ENCODE measurements at regions not wholly inside any gene's neighbourhood (a gene's known extent, or its start where the extent isn't known, plus 50 kb on each side); places are given as distances from the start of the nearest gene placed in this dataset.

DNA sequence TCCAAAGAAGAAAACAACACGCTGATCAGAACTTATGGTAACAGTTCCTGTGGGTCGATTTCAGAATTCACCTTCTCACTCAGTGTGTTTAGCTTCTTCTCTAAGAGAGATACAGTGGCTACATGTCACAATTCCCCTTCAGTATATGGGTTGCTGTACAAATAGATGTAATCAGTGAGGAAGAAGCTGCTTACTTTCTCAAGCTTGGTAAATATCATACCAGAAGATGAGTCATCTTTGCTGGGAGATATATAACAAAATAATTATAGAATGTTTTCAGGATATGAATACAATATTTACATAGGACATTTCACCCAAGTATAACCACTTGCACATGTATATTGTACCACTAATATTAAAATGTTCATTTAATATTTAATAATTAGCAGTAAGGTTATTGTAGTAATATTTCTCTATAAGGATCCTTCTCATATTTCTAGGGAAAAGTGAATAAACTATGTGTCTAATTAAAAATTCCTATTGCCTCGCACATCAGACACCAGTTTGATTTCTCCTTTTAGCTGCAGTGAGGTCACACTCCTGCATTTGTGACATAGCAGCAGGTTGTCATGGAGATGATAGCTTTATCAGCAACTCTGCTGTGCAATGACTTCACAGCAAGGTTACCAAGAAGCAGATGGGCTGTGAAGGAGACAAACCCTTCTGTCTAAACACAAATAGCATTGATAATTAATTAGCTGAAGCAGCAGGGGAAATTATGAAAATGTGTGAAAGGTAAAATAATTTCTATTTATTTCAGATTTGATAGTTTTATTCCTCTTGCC is 211.4 kb downstream of the TUSC7 start:
- no peak overlapping the region for H3K4me2 ChIP-seq
- H3K4me1 ChIP-seq (ENCODE audit: low read depth, poor library complexity, severe bottlenecking) = no peaks in the 10 kb centered on the region
- H3K4me3 ChIP-seq (IDR thresholded peaks at IDR 0.05; ENCODE audit: insufficient read depth, low read depth, low read length) = no peak overlapping the region
- H2AFZ ChIP-seq (ENCODE audit: low read depth) = no peak overlapping the region
- H4K20me1 ChIP-seq (ENCODE audit: insufficient read depth) = no peaks in the 10 kb centered on the region
- H3K79me2 ChIP-seq (ENCODE audit: insufficient read depth, low read depth) = no peaks in the 10 kb centered on the region
- no peaks in the 10 kb centered on the region for H3K36me3 ChIP-seq (ENCODE audit: insufficient read depth)
- no peak overlapping the region for H3K27ac ChIP-seq
- no peaks in the 10 kb centered on the region for H3K27me3 ChIP-seq (ENCODE audit: insufficient read depth, low read depth)
- H3K9ac ChIP-seq = no peak overlapping the region
- TF ChIP-seq CTCF (conservative IDR thresholded peaks at IDR 0.05; ENCODE audit: low read depth, low read length) = no peak

GRCh38 chr3:116927918-116928317 is 218.3 kb downstream of the TUSC7 start:
- H3K27ac ChIP-seq = no peak overlapping the region
- H2AFZ ChIP-seq (ENCODE audit: low read depth) = no peak overlapping the region
- H3K4me3 ChIP-seq (IDR thresholded peaks at IDR 0.05; ENCODE audit: insufficient read depth, low read depth, low read length) = no peak overlapping the region
- no peaks in the 10 kb centered on the region for H3K36me3 ChIP-seq (ENCODE audit: insufficient read depth)
- H3K79me2 ChIP-seq (ENCODE audit: insufficient read depth, low read depth) = no peaks in the 10 kb centered on the region
- H3K27me3 ChIP-seq (ENCODE audit: insufficient read depth, low read depth) = no peaks in the 10 kb centered on the region
- H4K20me1 ChIP-seq (ENCODE audit: insufficient read depth) = no peaks in the 10 kb centered on the region
- H3K4me2 ChIP-seq = no peak overlapping the region
- H3K4me1 ChIP-seq (ENCODE audit: low read depth, poor library complexity, severe bottlenecking) = no peaks in the 10 kb centered on the region
- no peak for TF ChIP-seq CTCF (conservative IDR thresholded peaks at IDR 0.05; ENCODE audit: low read depth, low read length)
- no peak overlapping the region for H3K9ac ChIP-seq

DNA sequence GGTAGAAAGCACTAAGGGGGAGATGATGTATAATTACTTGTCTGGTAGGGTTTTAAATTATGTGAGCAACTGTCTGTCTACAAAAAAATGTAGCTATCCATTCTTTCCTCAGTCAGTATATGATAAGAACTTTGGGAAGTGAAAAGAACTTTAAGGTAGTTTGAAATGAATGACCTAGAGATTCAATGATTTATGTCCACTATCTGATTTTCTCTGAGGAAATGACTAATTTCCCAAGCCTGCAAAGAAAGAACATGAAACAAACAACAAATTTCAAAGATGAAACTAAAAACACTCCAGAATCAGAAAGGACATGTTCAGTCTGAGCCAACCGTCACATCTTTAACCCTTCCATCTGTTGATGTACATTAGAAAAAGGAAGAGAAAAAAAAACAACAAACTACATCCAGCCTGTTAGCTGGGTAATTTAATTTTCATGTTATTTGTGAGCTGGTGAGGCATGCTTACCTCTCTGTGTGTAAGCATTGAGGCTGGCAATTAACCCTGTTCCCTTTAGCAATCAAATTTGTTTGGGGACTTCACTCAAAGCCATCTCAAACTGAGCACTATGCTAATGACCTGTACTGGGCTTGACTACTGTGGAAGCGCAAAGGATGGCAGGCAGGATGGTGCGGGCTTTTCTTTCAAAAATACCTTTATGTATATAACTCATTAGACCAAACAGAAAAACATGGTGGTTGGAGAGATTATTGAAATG is 220.1 kb downstream of the TUSC7 start:
- H3K27me3 ChIP-seq (ENCODE audit: insufficient read depth, low read depth) = no peaks in the 10 kb centered on the region
- H3K79me2 ChIP-seq (ENCODE audit: insufficient read depth, low read depth) = no peaks in the 10 kb centered on the region
- H3K36me3 ChIP-seq (ENCODE audit: insufficient read depth) = no peaks in the 10 kb centered on the region
- H3K4me2 ChIP-seq = no peak overlapping the region
- no peak overlapping the region for H3K4me3 ChIP-seq (IDR thresholded peaks at IDR 0.05; ENCODE audit: insufficient read depth, low read depth, low read length)
- TF ChIP-seq CTCF (conservative IDR thresholded peaks at IDR 0.05; ENCODE audit: low read depth, low read length) = no peak
- no peak overlapping the region for H3K9ac ChIP-seq
- H2AFZ ChIP-seq (ENCODE audit: low read depth) = no peak overlapping the region
- H3K4me1 ChIP-seq (ENCODE audit: low read depth, poor library complexity, severe bottlenecking) = no peaks in the 10 kb centered on the region
- H4K20me1 ChIP-seq (ENCODE audit: insufficient read depth) = no peaks in the 10 kb centered on the region
- no peak overlapping the region for H3K27ac ChIP-seq

- no peak overlapping the region for H3K4me3 ChIP-seq (IDR thresholded peaks at IDR 0.05; ENCODE audit: insufficient read depth, low read depth, low read length)
Measured at GRCh38 chr3:116930786-116931185, 221.2 kb downstream of the TUSC7 start.

More at GRCh38 chr3:116930786-116931185, 221.2 kb downstream of the TUSC7 start:
- no peaks in the 10 kb centered on the region for H3K36me3 ChIP-seq (ENCODE audit: insufficient read depth)
- no peaks in the 10 kb centered on the region for H3K4me1 ChIP-seq (ENCODE audit: low read depth, poor library complexity, severe bottlenecking)
- H3K79me2 ChIP-seq (ENCODE audit: insufficient read depth, low read depth) = no peaks in the 10 kb centered on the region
- H3K27ac ChIP-seq = no peak overlapping the region
- H4K20me1 ChIP-seq (ENCODE audit: insufficient read depth) = no peaks in the 10 kb centered on the region
- no peak for TF ChIP-seq CTCF (conservative IDR thresholded peaks at IDR 0.05; ENCODE audit: low read depth, low read length)
- H2AFZ ChIP-seq (ENCODE audit: low read depth) = no peak overlapping the region
- H3K27me3 ChIP-seq (ENCODE audit: insufficient read depth, low read depth) = no peaks in the 10 kb centered on the region
- H3K9ac ChIP-seq = no peak overlapping the region
- no peak overlapping the region for H3K4me2 ChIP-seq

Data from KMS-11 (cell line).